RWPE1 (cell line): ENCODE measurements at regions not wholly inside any gene's neighbourhood (a gene's known extent, or its start where the extent isn't known, plus 50 kb on each side); places are given as distances from the start of the nearest gene placed in this dataset.

Experiments
- CTCF ChIA-PET: fragments of 350-600 bp; sonication (Branson Sonifier 250); formaldehyde crosslinking; extraction: SDS; loops from one replicate; lab custom pipeline; 2021; lab: Yijun Ruan, JAX
- POLR2A ChIA-PET: fragments of 400-600 bp; formaldehyde crosslinking; extraction: SDS; loops from one replicate; lab custom pipeline; 2020; ENCODE audit warnings: antibody characterized with exemption; ENCODE audit not compliant: low non-redundant PET; lab: Yijun Ruan, JAX
- DNase-seq: peaks from one replicate; pipeline ENCODE4 v3.0.0; 2012; ENCODE audit warnings: low spot score
- H3K27ac ChIP-seq: fragments of 450-650 bp; 2 replicates; pipeline ENCODE4 v1.5.1; 2017
- CTCF ChIP-seq: fragments of 450-650 bp; conservative IDR thresholded peaks from 2 replicates; pipeline ENCODE4 v1.5.1; 2017; ENCODE audit warnings: low read depth, mild to moderate bottlenecking

- ChIA-PET POLR2A (no interaction called here), CTCF (no interaction called here)
- no peak overlapping the region for H3K27ac ChIP-seq
- DNase-seq: no peak
- no peak for TF ChIP-seq CTCF
Measured at GRCh38 chr20:24823176-24823784, 125.8 kb upstream of the CST7 start.

- H3K27ac ChIP-seq: no peak overlapping the region
- DNase-seq: no peak
- TF ChIP-seq CTCF: no peak
- ChIA-PET CTCF (interaction anchor here (0.9 kb wide), 1 partner anchor 15 kb away, joined by 3 read pairs; no protein-coding TSS in a partner anchor), POLR2A (no interaction called here)
Measured at GRCh38 chr20:24823989-24824693, 124.9 kb upstream of the CST7 start.

- no peak overlapping the region for H3K27ac ChIP-seq
- ChIA-PET POLR2A (no interaction called here), CTCF (interaction anchor here (0.5 kb wide), 1 partner anchor 138 kb away, joined by 3 read pairs; no protein-coding TSS in a partner anchor)
- no peak for DNase-seq
- no peak for TF ChIP-seq CTCF
Measured at GRCh38 chr20:24825591-24825990, 123.5 kb upstream of the CST7 start.

- no peak overlapping the region for H3K27ac ChIP-seq
- no peak for TF ChIP-seq CTCF
- no peak for DNase-seq
- ChIA-PET CTCF (no interaction called here), POLR2A (no interaction called here)
Measured at GRCh38 chr20:24827603-24828295, 121.3 kb upstream of the CST7 start.

GRCh38 chr20:24828992-24829648 is 119.9 kb upstream of the CST7 start:
- no peak for TF ChIP-seq CTCF
- ChIA-PET POLR2A (no interaction called here), CTCF (no interaction called here)
- DNase-seq: no peak
- H3K27ac ChIP-seq: no peak overlapping the region
